ENCODE measurements at regions not wholly inside any gene's neighbourhood (a gene's known extent, or its start where the extent isn't known, plus 50 kb on each side); places are given as distances from the start of the nearest gene placed in this dataset.

- POLR2A ChIA-PET: no interaction called here
- TF ChIP-seq L3MBTL2 (conservative IDR thresholded peaks at IDR 0.05) (no peak), ARNT (IDR thresholded peaks at IDR 0.05) (no peak), FOXM1 (IDR thresholded peaks at IDR 0.05; ENCODE audit: borderline replicate concordance) (no peak), FOXK2 (IDR thresholded peaks at IDR 0.05) (no peak), FOXA1 (IDR thresholded peaks at IDR 0.05) (no peak), SUZ12 (IDR thresholded peaks at IDR 0.05) (no peak), ELF4 (IDR thresholded peaks at IDR 0.05) (no peak), ZNF384 (IDR thresholded peaks at IDR 0.05) (no peak), CTBP1 (IDR thresholded peaks at IDR 0.05; ENCODE audit: borderline replicate concordance) (no peak), SP1 (IDR thresholded peaks at IDR 0.05) (no peak)
- DNase-seq (ENCODE audit: extremely low spot score): no peak
- CTCF ChIA-PET: no interaction called here
Measured at GRCh38 chr2:137729305-137729704, 235.0 kb upstream of the HNMT start.

GRCh38 chr2:137737559-137737958 lies 226.7 kb upstream of the HNMT start:
- ChIA-PET POLR2A (no interaction called here), CTCF (no interaction called here)
- no peak for TF ChIP-seq FOXM1 (IDR thresholded peaks at IDR 0.05; ENCODE audit: borderline replicate concordance)
- no peak for TF ChIP-seq L3MBTL2 (conservative IDR thresholded peaks at IDR 0.05)
- TF ChIP-seq FOXA1 (IDR thresholded peaks at IDR 0.05): no peak
- DNase-seq (ENCODE audit: extremely low spot score): no peak

- POLR2A ChIA-PET: no interaction called here
- DNase-seq (ENCODE audit: extremely low spot score): no peak
- CTCF ChIA-PET: no interaction called here
- TF ChIP-seq NFRKB (IDR thresholded peaks at IDR 0.05): no peak
- TF ChIP-seq ARNT (IDR thresholded peaks at IDR 0.05): no peak
- TF ChIP-seq FOXK2 (IDR thresholded peaks at IDR 0.05): no peak
- TF ChIP-seq ELF4 (IDR thresholded peaks at IDR 0.05): no peak
- TF ChIP-seq PKNOX1 (IDR thresholded peaks at IDR 0.05): no peak
- no peak for TF ChIP-seq CTBP1 (IDR thresholded peaks at IDR 0.05; ENCODE audit: borderline replicate concordance)
- no peak for TF ChIP-seq TARDBP (IDR thresholded peaks at IDR 0.05)
- TF ChIP-seq FOXA1 (IDR thresholded peaks at IDR 0.05): no peak
- TF ChIP-seq SUZ12 (IDR thresholded peaks at IDR 0.05): no peak
Measured at GRCh38 chr2:137741784-137742362, 222.4 kb upstream of the HNMT start.

GRCh38 chr2:137747509-137747908 lies 216.8 kb upstream of the HNMT start:
- no peak for TF ChIP-seq FOXK2 (IDR thresholded peaks at IDR 0.05)
- TF ChIP-seq FOXA1 (IDR thresholded peaks at IDR 0.05): no peak
- no peak for TF ChIP-seq TARDBP (IDR thresholded peaks at IDR 0.05)
- TF ChIP-seq ARNT (IDR thresholded peaks at IDR 0.05): no peak
- TF ChIP-seq SP1 (IDR thresholded peaks at IDR 0.05): no peak
- TF ChIP-seq PKNOX1 (IDR thresholded peaks at IDR 0.05): no peak
- TF ChIP-seq SUZ12 (IDR thresholded peaks at IDR 0.05): no peak
- TF ChIP-seq ELF4 (IDR thresholded peaks at IDR 0.05): no peak
- TF ChIP-seq LEF1 (IDR thresholded peaks at IDR 0.05; ENCODE audit: borderline replicate concordance): no peak
- TF ChIP-seq FOXM1 (IDR thresholded peaks at IDR 0.05; ENCODE audit: borderline replicate concordance): no peak
- no peak for TF ChIP-seq NFRKB (IDR thresholded peaks at IDR 0.05)
- no peak for TF ChIP-seq CTBP1 (IDR thresholded peaks at IDR 0.05; ENCODE audit: borderline replicate concordance)
- no peak for TF ChIP-seq ZNF384 (IDR thresholded peaks at IDR 0.05)
- TF ChIP-seq HDGF (IDR thresholded peaks at IDR 0.05; ENCODE audit: borderline replicate concordance): no peak
- no peak for TF ChIP-seq BHLHE40 (IDR thresholded peaks at IDR 0.05; ENCODE audit: borderline replicate concordance)
- no peak for TF ChIP-seq L3MBTL2 (conservative IDR thresholded peaks at IDR 0.05)
- DNase-seq (ENCODE audit: extremely low spot score): no peak
- POLR2A ChIA-PET: no interaction called here
- CTCF ChIA-PET: no interaction called here

GRCh38 chr2:137748533-137748932 lies 215.7 kb upstream of the HNMT start:
- TF ChIP-seq FOXM1 (IDR thresholded peaks at IDR 0.05; ENCODE audit: borderline replicate concordance) (no peak), HDGF (IDR thresholded peaks at IDR 0.05; ENCODE audit: borderline replicate concordance) (no peak), L3MBTL2 (conservative IDR thresholded peaks at IDR 0.05) (no peak), LEF1 (IDR thresholded peaks at IDR 0.05; ENCODE audit: borderline replicate concordance) (no peak), FOXA1 (IDR thresholded peaks at IDR 0.05) (no peak), CTBP1 (IDR thresholded peaks at IDR 0.05; ENCODE audit: borderline replicate concordance) (no peak), NFRKB (IDR thresholded peaks at IDR 0.05) (no peak), ARNT (IDR thresholded peaks at IDR 0.05) (no peak), ELF4 (IDR thresholded peaks at IDR 0.05) (no peak), SUZ12 (IDR thresholded peaks at IDR 0.05) (no peak), BHLHE40 (IDR thresholded peaks at IDR 0.05; ENCODE audit: borderline replicate concordance) (no peak), SP1 (IDR thresholded peaks at IDR 0.05) (no peak), TARDBP (IDR thresholded peaks at IDR 0.05) (no peak), PKNOX1 (IDR thresholded peaks at IDR 0.05) (no peak), ZNF384 (IDR thresholded peaks at IDR 0.05) (no peak), FOXK2 (IDR thresholded peaks at IDR 0.05) (no peak)
- CTCF ChIA-PET: no interaction called here
- DNase-seq (ENCODE audit: extremely low spot score): no peak
- POLR2A ChIA-PET: no interaction called here

- DNase-seq (ENCODE audit: extremely low spot score): no peak
- ChIA-PET CTCF (no interaction called here), POLR2A (no interaction called here)
- TF ChIP-seq NFRKB (IDR thresholded peaks at IDR 0.05) (no peak), FOXM1 (IDR thresholded peaks at IDR 0.05; ENCODE audit: borderline replicate concordance) (no peak), BHLHE40 (IDR thresholded peaks at IDR 0.05; ENCODE audit: borderline replicate concordance) (no peak), TARDBP (IDR thresholded peaks at IDR 0.05) (no peak), LEF1 (IDR thresholded peaks at IDR 0.05; ENCODE audit: borderline replicate concordance) (no peak), SP1 (IDR thresholded peaks at IDR 0.05) (no peak), PKNOX1 (IDR thresholded peaks at IDR 0.05) (no peak), HDGF (IDR thresholded peaks at IDR 0.05; ENCODE audit: borderline replicate concordance) (no peak), ELF4 (IDR thresholded peaks at IDR 0.05) (no peak)
Measured at GRCh38 chr2:137764646-137765045, 199.6 kb upstream of the HNMT start.
